Activated T-cell treated with anti-CD3 and anti-CD28 coated beads, Interleukin-2, amount 50 U/mL, for 72 hours (primary cell): ENCODE measurements at regions not wholly inside any gene's neighbourhood (a gene's known extent, or its start where the extent isn't known, plus 50 kb on each side); places are given as distances from the start of the nearest gene placed in this dataset.

ENCODE experiments used
- ATAC-seq, 2 donors: fragments of 150-1000 bp; cut with Tn5 transposase; replicated peaks in 1 of 2; 2 replicates each; pipeline ENCODE4 v1.10.0; 2021; ENCODE audit warnings: moderate library complexity in 2 of 2, mild to moderate bottlenecking in 1 of 2
- DNase-seq, 2 donors: peaks; one replicate each; pipeline ENCODE4 v3.0.0; 2021 to 2022; ENCODE audit warnings: mixed read lengths in 1 of 2
- H3K27ac Mint-ChIP-seq: one replicate; pipeline ENCODE4 v1.8.0; 2022; ENCODE audit warnings: mild to moderate bottlenecking, moderate library complexity, mixed read lengths
- H3K27me3 Mint-ChIP-seq: one replicate; pipeline ENCODE4 v1.8.0; 2022; ENCODE audit warnings: low read depth, mixed read lengths
- H3K36me3 Mint-ChIP-seq, 2 donors: one replicate each; pipeline ENCODE4 v1.8.0; 2022; ENCODE audit warnings: mixed read lengths in 2 of 2, mild to moderate bottlenecking in 1 of 2; ENCODE audit not compliant: insufficient read depth in 2 of 2
- H3K4me1 Mint-ChIP-seq: one replicate; pipeline ENCODE4 v1.8.0; 2022; ENCODE audit warnings: low read depth, mixed read lengths
- H3K4me3 Mint-ChIP-seq, 2 donors: one replicate each; pipeline ENCODE4 v1.8.0; 2022; ENCODE audit warnings: mild to moderate bottlenecking in 2 of 2, mixed read lengths in 2 of 2, moderate library complexity in 2 of 2
- H3K9me3 Mint-ChIP-seq, 2 donors: one replicate each; pipeline ENCODE4 v1.8.0; 2022; ENCODE audit warnings: mixed read lengths in 2 of 2

DNA sequence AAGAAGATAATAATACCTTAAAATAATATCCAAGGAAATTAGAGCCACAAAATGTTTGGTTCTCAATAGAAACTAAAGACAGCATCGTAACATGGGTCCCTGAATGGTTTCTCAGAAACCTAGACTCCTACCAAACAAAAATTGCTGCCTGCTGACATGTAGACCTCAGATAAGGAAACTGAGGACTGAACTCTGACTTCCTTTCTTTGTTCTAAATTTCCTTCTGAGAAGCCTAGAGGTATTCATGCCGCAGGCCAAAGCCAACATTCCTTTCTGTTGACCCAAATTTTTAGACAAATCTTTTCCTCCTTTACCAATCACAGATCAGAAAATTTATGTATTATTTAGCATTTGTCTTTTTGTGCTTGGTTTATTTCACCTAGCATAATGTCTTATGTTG, 816.7 kb upstream of the PHF14 start:
- DNase-seq (no peak), ATAC-seq (no peak)
- Mint-ChIP-seq H3K36me3 (no peaks in the 10 kb centered on the region), H3K4me1 (no peaks in the 10 kb centered on the region), H3K27ac (no peak overlapping the region), H3K9me3 (peaks cover 0 to 6% of the 10 kb centered on the region in 2 donors), H3K27me3 (no peaks in the 10 kb centered on the region), H3K4me3 (no peak overlapping the region)

DNA sequence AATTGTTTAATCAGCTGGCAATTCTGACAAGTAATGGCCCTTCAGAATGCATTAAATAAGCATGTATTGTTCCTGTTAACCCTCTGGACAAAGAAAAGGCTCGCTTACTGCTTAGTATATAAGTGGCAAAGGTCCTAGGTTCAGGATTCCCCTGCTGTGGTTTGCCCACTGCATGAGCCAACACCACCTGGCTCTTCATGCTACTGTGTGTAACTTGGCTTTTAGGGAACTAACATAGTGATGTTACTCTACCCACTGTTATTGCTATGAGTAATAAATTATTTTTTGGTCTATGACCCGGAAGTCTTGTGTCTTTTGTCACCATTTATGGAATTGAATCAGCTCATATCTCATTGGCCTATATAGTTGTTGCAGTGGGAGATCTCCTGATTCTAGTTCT, 791.7 kb upstream of the PHF14 start:
- Mint-ChIP-seq H3K27ac (no peak overlapping the region), H3K9me3 (peaks cover 2 to 6% of the 10 kb centered on the region in 2 donors), H3K27me3 (no peaks in the 10 kb centered on the region), H3K4me1 (no peaks in the 10 kb centered on the region), H3K4me3 (no peak overlapping the region), H3K36me3 (no peaks in the 10 kb centered on the region)
- DNase-seq, result no peak
- no peak for ATAC-seq

DNA sequence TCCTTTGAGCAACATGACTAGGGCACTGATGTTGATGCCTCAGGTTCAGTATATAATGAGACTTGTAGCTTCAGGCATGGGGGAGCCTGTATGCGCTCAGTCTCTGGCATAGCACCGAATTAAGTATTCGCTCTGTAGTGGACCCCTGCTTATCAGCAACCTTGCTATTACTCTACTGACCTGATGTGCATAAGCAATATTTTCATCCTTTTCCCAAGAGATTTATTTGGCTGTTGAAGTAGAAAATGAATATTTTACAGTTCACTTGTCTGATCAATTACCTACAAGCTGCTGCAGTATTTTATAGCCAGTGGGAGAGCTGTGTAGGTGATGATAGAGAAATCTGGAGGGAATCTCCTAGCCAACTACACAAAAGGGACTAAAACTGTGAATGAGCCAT, 781.6 kb upstream of the PHF14 start:
- Mint-ChIP-seq H3K4me3 (no peak overlapping the region), H3K27me3 (no peaks in the 10 kb centered on the region), H3K27ac (no peak overlapping the region), H3K36me3 (no peaks in the 10 kb centered on the region), H3K9me3 (peaks cover 2 to 3% of the 10 kb centered on the region in 2 donors), H3K4me1 (no peaks in the 10 kb centered on the region)
- no peak for ATAC-seq
- no peak for DNase-seq

DNA sequence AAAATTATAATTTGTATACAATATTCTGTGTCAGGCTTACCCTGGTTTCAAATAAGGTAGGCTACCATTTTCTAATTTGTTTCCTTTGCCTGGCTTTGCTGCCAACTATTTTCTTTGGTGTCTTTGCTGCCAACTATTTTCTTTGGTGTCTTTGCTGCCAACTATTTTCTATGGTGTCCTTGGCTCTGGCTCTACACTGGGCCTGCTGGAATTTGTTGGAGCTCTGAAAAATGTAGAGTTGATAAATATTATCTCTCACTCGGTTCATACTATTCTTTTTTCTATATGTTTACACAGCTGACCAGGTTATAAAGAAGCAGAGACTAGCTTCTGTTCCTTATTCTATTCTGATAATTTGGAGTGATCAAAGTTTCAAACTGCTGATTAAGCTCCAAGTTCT, 768.0 kb upstream of the PHF14 start:
- H3K4me1 Mint-ChIP-seq, result no peaks in the 10 kb centered on the region
- H3K27ac Mint-ChIP-seq, result no peak overlapping the region
- no peaks in the 10 kb centered on the region for H3K36me3 Mint-ChIP-seq
- H3K27me3 Mint-ChIP-seq, result no peaks in the 10 kb centered on the region
- peaks cover 0 to 2% of the 10 kb centered on the region in 2 donors for H3K9me3 Mint-ChIP-seq
- ATAC-seq, result no peak
- H3K4me3 Mint-ChIP-seq, result no peak overlapping the region
- DNase-seq, result no peak

DNA sequence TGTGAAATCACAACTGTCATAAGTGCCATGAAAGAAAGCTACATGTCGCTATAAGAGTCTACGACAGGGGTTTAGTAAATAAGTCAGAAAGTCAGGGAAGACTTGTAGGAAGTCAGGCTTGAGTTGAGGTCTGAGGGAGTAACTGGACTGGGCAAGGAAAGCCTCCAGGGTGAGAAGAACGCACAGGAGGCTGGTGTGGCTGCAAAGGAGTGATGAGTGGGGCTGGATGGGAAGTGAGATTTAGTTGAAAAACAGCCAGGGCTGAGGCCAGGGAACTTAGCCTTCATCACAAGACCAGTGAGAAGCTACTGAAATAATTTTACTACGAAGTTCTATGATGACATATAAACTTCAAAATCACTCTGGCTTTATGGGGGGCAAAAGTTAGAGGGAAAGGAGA, 763.7 kb upstream of the PHF14 start:
- no peak for ATAC-seq

DNA sequence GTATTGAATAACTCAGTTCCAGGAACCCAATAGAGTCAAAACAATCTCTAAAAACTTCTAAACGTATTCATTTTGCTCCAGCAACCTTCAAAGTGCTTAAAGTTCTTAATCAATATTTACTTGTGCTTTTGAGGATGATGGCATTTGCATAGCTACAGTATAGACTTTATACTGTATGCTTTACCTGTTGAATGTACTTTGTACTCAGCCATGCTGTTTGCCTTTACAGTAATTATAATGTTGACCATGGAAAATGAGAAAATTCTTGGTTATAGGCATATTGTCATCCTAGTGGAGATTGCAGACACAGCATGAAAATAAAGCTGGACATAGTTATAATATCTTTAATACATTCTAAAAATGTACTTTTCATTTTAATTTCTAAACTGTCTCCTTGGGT, 762.7 kb upstream of the PHF14 start:
- ATAC-seq (no peak), DNase-seq (no peak)
- no peak overlapping the region for H3K27ac Mint-ChIP-seq
- peaks cover 0 to 1% of the 10 kb centered on the region in 2 donors for H3K9me3 Mint-ChIP-seq
- no peaks in the 10 kb centered on the region for H3K4me1 Mint-ChIP-seq
- no peaks in the 10 kb centered on the region for H3K27me3 Mint-ChIP-seq
- no peaks in the 10 kb centered on the region for H3K36me3 Mint-ChIP-seq
- H3K4me3 Mint-ChIP-seq, result no peak overlapping the region

More for the DNA sequence above, 763.7 kb upstream of the PHF14 start:
- H3K27me3 Mint-ChIP-seq, result no peaks in the 10 kb centered on the region
- H3K9me3 Mint-ChIP-seq, result peaks cover 0 to 2% of the 10 kb centered on the region in 2 donors
- no peak overlapping the region for H3K27ac Mint-ChIP-seq
- no peak overlapping the region for H3K4me3 Mint-ChIP-seq
- H3K4me1 Mint-ChIP-seq, result no peaks in the 10 kb centered on the region
- no peaks in the 10 kb centered on the region for H3K36me3 Mint-ChIP-seq
- DNase-seq, result no peak

DNA sequence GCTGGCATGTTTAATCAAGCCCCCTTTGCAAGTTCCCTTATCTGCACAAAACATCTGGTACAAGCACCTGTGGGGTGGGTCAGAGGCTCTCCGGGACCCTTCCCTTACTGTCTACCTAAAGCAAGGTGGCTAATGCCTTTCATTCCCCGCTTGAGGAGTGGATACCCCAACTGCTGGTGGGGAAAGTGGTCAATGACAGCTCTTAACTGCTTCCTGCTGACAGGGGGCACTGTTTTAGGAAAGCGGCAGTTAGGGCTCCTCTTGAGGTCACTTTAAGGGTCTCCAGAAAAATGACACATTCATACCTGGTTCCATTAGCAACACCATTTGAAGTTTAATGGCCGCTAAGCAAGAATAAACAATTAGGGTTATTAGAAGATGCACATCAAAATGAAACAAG, 761.8 kb upstream of the PHF14 start:
- peaks cover 0 to 4% of the 10 kb centered on the region in 2 donors for H3K9me3 Mint-ChIP-seq
- H3K27me3 Mint-ChIP-seq, result no peaks in the 10 kb centered on the region
- H3K4me1 Mint-ChIP-seq, result no peaks in the 10 kb centered on the region
- ATAC-seq (no peak), DNase-seq (no peak)
- H3K4me3 Mint-ChIP-seq, result no peak overlapping the region
- H3K27ac Mint-ChIP-seq, result no peak overlapping the region
- H3K36me3 Mint-ChIP-seq, result no peaks in the 10 kb centered on the region

DNA sequence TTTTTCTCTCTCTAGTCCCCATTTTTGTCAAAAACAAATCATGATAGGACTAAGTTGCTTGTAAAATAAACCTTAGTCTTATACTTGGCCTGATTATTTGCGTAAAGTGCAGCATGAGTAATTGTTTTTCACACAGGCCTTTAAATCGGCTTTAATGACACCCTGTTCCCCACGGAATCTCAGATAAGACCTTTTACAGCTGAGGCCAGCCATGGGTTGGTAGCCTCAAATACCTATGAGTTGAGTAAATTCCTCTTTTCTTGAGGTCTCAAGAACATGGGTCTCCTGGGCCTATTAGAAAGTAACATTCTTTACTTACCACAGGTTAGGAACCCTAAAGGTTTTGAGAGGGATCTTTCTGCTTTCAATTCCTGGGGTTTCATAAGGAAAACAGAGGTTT, 761.0 kb upstream of the PHF14 start:
- DNase-seq (no peak), ATAC-seq (no peak)
- Mint-ChIP-seq H3K4me3 (no peak overlapping the region), H3K9me3 (peaks cover 0 to 4% of the 10 kb centered on the region in 2 donors), H3K27me3 (no peaks in the 10 kb centered on the region), H3K27ac (no peak overlapping the region), H3K4me1 (no peaks in the 10 kb centered on the region), H3K36me3 (no peaks in the 10 kb centered on the region)

DNA sequence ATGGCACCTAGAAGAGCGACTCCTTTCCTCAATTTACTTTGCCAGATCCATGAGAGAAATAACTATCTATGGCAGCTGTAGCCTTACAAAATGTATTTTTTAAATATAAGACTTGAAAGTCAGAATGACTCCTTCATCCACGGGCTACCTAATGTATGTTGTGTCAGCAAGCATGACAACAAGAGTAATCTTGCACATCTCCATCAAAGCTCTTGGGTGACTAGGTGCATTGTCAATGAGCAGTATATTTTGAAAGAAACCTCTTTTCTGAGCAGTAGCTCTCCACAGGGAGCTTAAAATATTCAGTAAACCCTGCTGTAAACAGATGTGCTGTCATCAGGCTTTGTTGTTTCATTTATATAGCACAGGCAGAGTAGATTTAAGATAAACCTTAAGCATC, 757.2 kb upstream of the PHF14 start:
- no peaks in the 10 kb centered on the region for H3K27me3 Mint-ChIP-seq
- ATAC-seq (no peak), DNase-seq (no peak)
- no peaks in the 10 kb centered on the region for H3K4me1 Mint-ChIP-seq
- H3K27ac Mint-ChIP-seq, result no peak overlapping the region
- H3K9me3 Mint-ChIP-seq, result peaks cover 0 to 4% of the 10 kb centered on the region in 2 donors
- H3K4me3 Mint-ChIP-seq, result no peak overlapping the region
- no peaks in the 10 kb centered on the region for H3K36me3 Mint-ChIP-seq

DNA sequence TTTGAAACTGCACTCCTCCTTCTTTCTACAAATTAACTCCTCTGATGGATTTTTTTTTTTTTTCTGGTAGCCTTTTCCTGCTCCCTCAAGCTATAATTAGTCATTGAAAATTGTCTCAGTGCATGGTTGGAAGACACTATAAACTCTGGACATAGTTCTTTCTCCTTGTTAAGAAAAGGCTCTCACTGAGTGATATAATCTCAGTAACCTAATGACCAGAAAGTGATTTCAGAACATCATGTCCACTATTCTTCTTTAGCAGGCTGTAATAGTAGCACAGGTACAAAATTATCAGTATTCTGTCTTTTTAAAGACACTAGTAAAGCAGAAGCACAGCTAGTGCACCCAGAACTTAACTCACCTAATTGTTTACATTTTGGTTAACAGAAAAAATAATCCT, 752.6 kb upstream of the PHF14 start:
- Mint-ChIP-seq H3K9me3 (peaks cover 0 to 3% of the 10 kb centered on the region in 2 donors), H3K27ac (no peak overlapping the region), H3K4me1 (no peaks in the 10 kb centered on the region), H3K36me3 (no peaks in the 10 kb centered on the region), H3K27me3 (no peaks in the 10 kb centered on the region), H3K4me3 (no peak overlapping the region)
- DNase-seq, result no peak
- no peak for ATAC-seq

DNA sequence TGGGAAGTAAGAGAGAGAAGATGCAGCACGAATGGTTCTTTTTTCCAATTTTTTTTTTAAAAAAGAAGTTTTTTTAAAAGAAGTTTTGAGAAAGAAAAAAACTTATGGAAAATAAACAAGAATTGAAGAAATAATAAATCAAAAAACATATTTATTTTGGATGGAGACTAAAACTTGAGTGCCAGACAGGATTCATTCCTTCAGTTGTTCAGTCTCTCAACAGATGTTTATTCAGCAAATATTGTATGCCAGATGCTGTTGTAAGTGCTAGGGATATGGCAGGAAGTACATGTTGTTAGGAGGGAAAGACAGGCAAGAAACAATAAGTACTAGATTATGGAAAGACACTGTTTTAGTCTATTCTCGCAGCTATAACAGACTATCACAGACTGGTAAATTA, 750.7 kb upstream of the PHF14 start:
- Mint-ChIP-seq H3K36me3 (no peaks in the 10 kb centered on the region), H3K27me3 (no peaks in the 10 kb centered on the region), H3K27ac (no peak overlapping the region), H3K4me3 (no peak overlapping the region), H3K9me3 (peaks cover 0 to 3% of the 10 kb centered on the region in 2 donors), H3K4me1 (no peaks in the 10 kb centered on the region)
- DNase-seq (no peak), ATAC-seq (no peak)

DNA sequence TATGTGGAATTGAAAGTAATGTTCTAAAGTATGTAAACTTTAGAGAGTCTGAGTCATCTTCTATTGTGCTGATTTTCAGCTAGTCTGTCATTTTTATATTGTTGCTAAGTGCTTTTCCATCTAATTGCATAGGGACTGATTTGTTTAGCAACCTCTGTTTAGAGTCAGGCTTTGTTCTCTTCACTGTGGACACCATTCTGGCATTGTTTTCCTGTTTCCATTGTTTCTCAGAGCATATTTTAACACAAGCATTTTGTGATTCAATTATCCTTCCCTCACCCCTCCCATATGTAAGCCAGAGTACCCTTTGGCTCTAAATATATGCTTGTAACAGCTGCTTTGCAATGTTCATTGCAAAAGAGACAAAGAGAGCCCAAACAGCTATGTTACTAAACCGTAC, 748.4 kb upstream of the PHF14 start:
- ATAC-seq (no peak), DNase-seq (no peak)
- Mint-ChIP-seq H3K27me3 (no peaks in the 10 kb centered on the region), H3K4me3 (no peak overlapping the region), H3K36me3 (no peaks in the 10 kb centered on the region), H3K27ac (no peak overlapping the region), H3K9me3 (peaks cover 2 to 3% of the 10 kb centered on the region in 2 donors), H3K4me1 (no peaks in the 10 kb centered on the region)

DNA sequence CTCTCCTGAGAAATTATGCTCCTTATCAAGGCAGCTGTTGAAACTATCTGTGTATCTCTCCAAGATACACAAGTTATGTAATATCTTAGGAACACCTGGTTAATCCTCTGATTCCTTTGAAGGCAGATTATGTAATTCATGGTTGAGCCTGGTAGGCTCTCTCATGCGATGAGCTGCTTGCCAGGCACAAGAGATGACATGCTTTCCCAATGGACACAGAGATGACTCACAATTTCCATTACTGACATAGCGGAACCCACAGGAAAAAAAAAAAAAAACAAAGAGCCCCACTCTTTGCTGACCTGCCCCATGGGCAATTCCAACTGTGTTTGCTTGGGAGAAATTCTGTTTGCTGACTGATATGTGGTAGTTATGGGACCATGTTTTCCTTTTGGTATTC, 736.4 kb upstream of the PHF14 start:
- H3K36me3 Mint-ChIP-seq, result no peaks in the 10 kb centered on the region
- H3K4me3 Mint-ChIP-seq, result no peak overlapping the region
- no peaks in the 10 kb centered on the region for H3K4me1 Mint-ChIP-seq
- H3K27ac Mint-ChIP-seq, result no peak overlapping the region
- DNase-seq, result no peak
- no peaks in the 10 kb centered on the region for H3K27me3 Mint-ChIP-seq
- peaks cover 3 to 5% of the 10 kb centered on the region in 2 donors for H3K9me3 Mint-ChIP-seq
- ATAC-seq, result no peak

DNA sequence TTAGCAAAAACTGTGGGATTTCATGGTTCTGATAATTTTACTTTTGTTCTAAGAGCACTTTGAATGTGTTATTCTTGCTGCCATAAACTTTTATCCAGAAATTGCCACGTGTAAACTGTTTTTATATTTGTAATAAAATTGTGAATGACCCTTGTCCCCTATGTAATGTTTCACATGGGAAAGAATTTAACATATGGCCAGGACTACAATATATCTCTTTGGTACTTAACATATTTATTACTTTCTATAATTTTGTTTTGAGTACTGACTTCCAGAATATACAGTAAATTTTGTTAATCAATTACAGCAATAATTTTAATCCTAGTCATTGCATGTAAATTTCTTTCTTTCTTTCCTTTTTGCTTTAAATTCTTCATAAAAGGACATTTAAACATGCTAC, 735.0 kb upstream of the PHF14 start:
- H3K9me3 Mint-ChIP-seq, result peaks cover 3 to 5% of the 10 kb centered on the region in 2 donors
- no peaks in the 10 kb centered on the region for H3K27me3 Mint-ChIP-seq
- no peak for ATAC-seq
- no peak overlapping the region for H3K27ac Mint-ChIP-seq
- no peak overlapping the region for H3K4me3 Mint-ChIP-seq
- H3K36me3 Mint-ChIP-seq, result no peaks in the 10 kb centered on the region
- no peaks in the 10 kb centered on the region for H3K4me1 Mint-ChIP-seq
- no peak for DNase-seq
